GM19324 (cell line): ENCODE measurements at regions not wholly inside any gene's neighbourhood (a gene's known extent, or its start where the extent isn't known, plus 50 kb on each side); places are given as distances from the start of the nearest gene placed in this dataset.
"Not testable (repeated sequence)": the region's sequence is repeated elsewhere in the genome, so short reads cannot be mapped to it uniquely, and the experiment has no call there.

Source experiments
- ATAC-seq: cut with Tn5 transposase; IDR thresholded peaks from one replicate; pipeline ENCODE4 v1.9.1; 2021; ENCODE audit warnings: mild to moderate bottlenecking, moderate library complexity; ENCODE audit not compliant: unreplicated experiment, low FRiP score

GRCh38 chr4:66023061-66023460 lies 352.8 kb upstream of the EPHA5 start:
- ATAC-seq: no peak

DNA sequence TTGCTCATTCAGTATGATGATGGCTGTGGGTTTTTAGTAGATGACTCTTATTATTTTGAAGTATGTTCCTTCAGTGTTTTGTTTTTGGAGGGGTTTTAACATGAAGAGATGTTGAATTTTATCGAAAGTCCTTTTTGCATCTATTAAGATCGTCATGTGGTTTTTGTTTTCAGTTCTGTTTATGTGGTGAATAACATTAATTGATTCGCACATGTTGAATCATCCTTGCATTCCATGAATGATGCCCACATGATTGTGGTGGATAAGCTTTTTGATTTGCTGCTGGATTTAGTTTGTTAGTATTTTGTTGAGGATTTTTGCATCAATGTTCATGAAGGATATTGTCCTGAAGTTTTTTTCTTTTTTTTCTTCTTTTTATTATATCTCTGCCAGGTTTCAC lies 347.4 kb upstream of the EPHA5 start:
- ATAC-seq: no peak

DNA sequence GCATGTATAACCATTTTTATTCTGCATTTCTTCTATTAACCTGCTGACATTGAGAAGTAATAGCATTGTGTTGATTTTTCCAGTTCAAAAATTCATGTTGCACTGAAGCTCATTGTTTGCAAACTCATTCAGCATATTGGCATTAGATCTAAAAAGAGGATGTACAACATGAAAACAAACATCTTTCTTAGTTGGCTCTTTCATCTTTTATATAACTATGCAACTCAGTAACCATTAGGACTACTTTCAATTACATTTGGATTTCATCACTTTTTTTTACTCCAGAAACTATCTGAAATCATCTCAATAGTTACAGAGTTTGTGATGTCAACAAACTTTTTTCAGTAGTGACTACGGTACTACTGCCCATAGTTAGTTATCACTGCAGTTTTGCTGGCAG lies 346.0 kb upstream of the EPHA5 start:
- ATAC-seq: no peak

GRCh38 chr4:66014146-66014765 lies 344.0 kb upstream of the EPHA5 start:
- ATAC-seq: no peak

- ATAC-seq: no peak
Observed at GRCh38 chr4:66000510-66001117, 330.3 kb upstream of the EPHA5 start.

GRCh38 chr4:65999518-65999871 lies 329.2 kb upstream of the EPHA5 start:
- ATAC-seq: no peak

- ATAC-seq: not testable (repeated sequence)
Observed at GRCh38 chr4:65998807-65999517, 328.7 kb upstream of the EPHA5 start.

DNA sequence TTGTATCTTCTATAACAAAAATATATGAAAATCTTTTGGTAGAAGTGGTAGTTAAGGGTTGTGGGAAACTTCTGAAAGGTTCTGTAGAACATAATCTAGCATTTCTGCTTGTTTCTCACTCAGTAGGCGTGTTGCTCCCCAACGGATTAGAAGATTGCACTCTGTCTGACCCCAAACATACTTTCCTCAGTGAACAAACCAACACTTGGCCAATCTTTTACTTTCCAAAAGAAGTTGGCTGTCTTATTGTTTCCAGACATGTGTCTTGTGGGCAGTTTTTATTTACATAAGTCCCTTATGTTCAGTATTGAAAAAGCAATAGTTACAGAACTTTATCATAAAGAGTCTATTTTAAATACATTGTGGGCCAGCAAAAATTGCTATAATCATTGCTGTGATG lies 312.8 kb upstream of the EPHA5 start:
- ATAC-seq: no peak

DNA sequence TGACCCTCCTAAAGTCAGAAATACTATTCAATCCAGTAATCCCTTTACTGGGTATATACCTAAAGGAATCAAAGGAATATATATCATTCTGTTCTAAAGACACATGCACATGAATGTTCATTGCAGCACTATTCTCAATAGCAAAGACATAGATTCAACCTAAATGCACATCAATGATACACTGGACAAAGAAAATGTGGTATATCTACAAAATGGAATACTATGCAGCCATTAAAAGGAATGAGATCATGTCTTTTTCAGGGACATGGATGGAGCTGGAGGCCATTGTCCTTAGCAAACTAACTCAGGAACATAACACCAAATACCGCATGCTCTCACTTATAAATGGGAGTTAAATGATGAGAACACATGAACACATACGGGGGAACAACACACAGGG lies 306.0 kb upstream of the EPHA5 start:
- no peak for ATAC-seq

- no peak for ATAC-seq
Observed at GRCh38 chr4:65973186-65973585, 302.9 kb upstream of the EPHA5 start.

DNA sequence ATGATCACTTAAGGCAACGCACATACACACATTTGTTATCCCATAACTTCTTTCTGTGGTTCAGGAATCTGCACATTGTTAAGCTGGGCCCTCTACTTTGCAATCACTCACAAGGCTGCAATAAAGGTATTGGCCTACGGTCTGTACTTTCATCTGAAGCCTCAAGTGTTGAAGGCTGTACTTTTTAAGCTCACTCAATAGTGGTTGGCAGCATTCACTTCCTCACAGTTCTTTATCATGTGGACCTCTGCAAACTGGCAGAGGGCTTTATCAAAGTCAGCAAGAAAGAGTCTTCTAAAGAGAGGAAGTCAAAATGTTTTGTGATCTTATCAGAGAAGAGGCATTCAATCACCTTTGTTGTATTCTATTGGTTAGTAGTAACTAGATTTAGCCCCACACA lies 301.4 kb upstream of the EPHA5 start:
- ATAC-seq: no peak

DNA sequence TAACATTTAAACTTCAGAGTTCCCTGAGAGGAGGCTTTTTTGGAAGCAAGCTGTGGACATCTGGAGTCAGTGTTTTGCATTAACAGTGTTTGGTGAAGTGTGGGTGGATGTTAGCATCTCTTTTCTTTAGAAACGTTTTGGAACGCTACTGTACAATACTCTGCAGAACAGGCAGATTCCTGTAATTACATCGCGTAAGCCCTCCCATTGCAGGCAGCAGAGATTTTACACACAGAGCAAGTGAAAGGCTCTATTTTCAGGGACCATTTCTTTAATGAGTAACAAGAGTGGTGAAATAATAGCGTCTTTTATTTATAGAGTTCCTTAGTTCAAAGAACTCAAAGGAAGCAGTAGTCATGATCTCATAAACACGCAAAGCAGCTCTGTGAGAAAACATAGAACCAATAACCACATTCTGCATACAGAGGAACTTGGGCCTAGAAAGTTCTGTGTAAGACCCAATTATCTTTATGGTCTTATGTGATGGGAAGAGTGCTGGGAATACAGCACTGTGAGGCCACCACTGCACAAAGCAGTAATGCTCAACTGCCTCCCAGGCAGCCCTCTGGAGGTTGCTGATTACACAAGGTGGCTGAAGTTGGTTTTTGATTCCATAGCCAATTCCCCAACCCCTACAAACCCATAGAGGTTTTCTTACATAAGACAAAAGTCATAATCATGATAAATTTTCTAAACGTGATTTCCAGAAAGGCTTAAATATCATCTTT lies 298.7 kb upstream of the EPHA5 start:
- no peak for ATAC-seq

- no peak for ATAC-seq
Observed at GRCh38 chr4:65960751-65961150, 290.5 kb upstream of the EPHA5 start.

DNA sequence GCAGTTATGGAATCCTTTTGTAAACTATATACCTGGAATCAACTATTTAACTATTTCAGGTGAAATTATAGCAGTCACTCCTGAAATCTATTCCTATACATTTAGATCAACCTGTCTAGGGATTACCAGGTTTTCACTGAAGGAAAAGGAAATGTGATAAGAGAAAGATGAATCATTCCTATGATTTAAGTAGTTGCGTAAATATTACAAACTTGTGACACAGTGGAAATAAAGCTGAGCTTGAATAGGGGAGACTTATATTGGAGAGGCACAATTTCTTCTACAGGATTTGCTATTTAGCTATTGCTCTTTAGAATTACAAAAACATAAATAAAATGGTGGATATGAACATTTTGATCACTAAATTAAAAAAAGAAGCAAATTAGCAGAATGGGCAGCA lies 284.1 kb upstream of the EPHA5 start:
- no peak for ATAC-seq

DNA sequence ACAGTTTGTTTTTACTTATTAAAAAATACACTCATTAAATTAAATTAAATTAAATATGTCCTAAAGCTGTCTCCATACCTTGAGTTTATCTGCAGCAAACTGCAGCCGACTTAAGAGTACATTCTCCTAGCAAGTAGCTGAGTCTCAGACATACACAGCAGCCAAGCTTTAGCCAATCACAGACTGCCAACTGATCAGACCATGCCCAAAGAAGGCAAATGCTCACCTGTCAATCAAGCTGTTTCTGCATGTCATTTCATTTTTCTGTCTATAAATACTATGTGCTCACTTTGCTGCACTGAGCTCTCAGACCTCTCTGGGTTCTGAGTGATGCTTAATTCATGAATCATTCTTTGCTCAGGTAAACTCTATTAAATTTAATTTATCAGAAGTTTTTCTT lies 280.9 kb upstream of the EPHA5 start:
- no peak for ATAC-seq

- no peak for ATAC-seq
Observed at GRCh38 chr4:65943076-65943475, 272.8 kb upstream of the EPHA5 start.

- ATAC-seq: no peak
Observed at GRCh38 chr4:65924843-65925242, 254.6 kb upstream of the EPHA5 start.

DNA sequence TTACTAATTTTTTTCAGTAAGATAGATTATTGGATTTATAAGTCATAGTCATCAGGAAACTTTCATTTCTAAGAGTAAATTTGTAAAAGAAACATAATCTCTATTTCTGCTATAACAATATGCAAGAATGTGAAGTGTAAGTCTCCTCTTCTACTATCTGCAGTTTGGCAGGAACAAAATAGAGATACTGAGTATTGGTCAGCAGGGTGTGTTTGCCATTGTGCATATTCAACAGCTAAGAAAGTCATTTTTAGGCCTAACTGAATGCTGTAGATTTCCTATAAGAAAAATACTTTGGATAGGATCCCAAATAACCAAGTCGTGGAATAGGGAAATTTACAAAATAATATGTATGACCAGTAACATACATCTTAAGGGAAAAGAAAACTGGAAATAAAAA lies 253.3 kb upstream of the EPHA5 start:
- no peak for ATAC-seq

GRCh38 chr4:65921180-65921579 lies 250.9 kb upstream of the EPHA5 start:
- no peak for ATAC-seq

- ATAC-seq: no peak
Observed at GRCh38 chr4:65918872-65919271, 248.6 kb upstream of the EPHA5 start.

DNA sequence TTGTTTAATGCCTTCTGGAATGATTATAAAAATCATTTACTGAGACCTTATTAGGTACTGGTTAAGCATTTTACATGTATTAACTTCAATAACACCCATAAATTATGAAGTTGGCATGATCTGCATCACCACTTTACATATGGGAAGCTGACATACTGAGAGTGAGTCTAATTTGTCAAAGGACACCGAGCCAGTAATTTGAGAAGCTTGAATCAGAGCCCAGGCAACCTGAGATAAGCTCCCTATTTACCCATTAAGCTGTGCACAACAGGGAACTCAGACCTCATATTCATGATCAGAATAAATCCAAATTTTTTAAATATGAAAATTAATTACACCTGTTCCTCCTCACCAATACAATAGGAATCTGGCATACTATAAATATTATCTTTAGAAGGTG lies 247.9 kb upstream of the EPHA5 start:
- no peak for ATAC-seq

GRCh38 chr4:65917486-65917885 lies 247.2 kb upstream of the EPHA5 start:
- ATAC-seq: no peak
